A549 (cell line): ENCODE measurements at regions not wholly inside any gene's neighbourhood (a gene's known extent, or its start where the extent isn't known, plus 50 kb on each side); places are given as distances from the start of the nearest gene placed in this dataset.

Experiments
- ATAC-seq, 2 experiments: fragments of 200-7000 bp in 1 of 2; fragments of >200 bp in 1 of 2; cut with Nextera tagmentation in 1 of 2; cut with Tn5 transposase in 1 of 2; 3 replicates each; pipeline versions ENCODE4 v1.8.0 to v1.9.1; 2018 to 2020; ENCODE audit warnings: mild to moderate bottlenecking in 1 of 2, moderate library complexity in 1 of 2
- CTCF ChIA-PET: fragments of 300-600 bp; sonication (Branson Sonifier 250); formaldehyde crosslinking; extraction: SDS; loops from one replicate; lab custom pipeline; 2021; ENCODE audit warnings: antibody characterized with exemption, inconsistent platforms; lab: Yijun Ruan, JAX
- POLR2A ChIA-PET: fragments of 350-600 bp; formaldehyde crosslinking; extraction: SDS; loops from one replicate; lab custom pipeline; 2021; ENCODE audit warnings: antibody characterized with exemption, inconsistent platforms; lab: Yijun Ruan, JAX
- DNase-seq, 2 experiments: peaks; one replicate each; pipeline versions ENCODE4 v3.0.0 to v3.0.0-alpha.2; 2011 to 2016; ENCODE audit warnings: low read depth in 1 of 2, low spot score in 1 of 2
- FAIRE-seq: peaks from 2 replicates; lab custom pipeline; 2011; peaks lifted over from hg19 to GRCh38; lab: Jason Lieb, UNC
- H3K27ac ChIP-seq, 2 experiments: fragments of >200 bp; sonication (Bioruptor Twin); formaldehyde crosslinking; 3 replicates each; pipeline ENCODE4 v1.5.1; 2016 to 2017
- H3K4me1 ChIP-seq: fragments of >200 bp; sonication (Bioruptor Twin); formaldehyde crosslinking; 3 replicates; pipeline ENCODE4 v1.6.1; 2016
- H3K4me2 ChIP-seq: fragments of >200 bp; sonication (Bioruptor Twin); formaldehyde crosslinking; 3 replicates; pipeline ENCODE4 v1.6.1; 2016
- H3K4me3 ChIP-seq: fragments of >200 bp; sonication (Bioruptor Twin); formaldehyde crosslinking; 3 replicates; pipeline ENCODE4 v1.5.1; 2016
- H3K9me3 ChIP-seq: fragments of >200 bp; sonication (Bioruptor Twin); formaldehyde crosslinking; 3 replicates; pipeline ENCODE4 v1.6.1; 2016
- ATOH8 ChIP-seq: fragments of 250-450 bp; sonication (Bioruptor Pico); IDR thresholded peaks from 2 replicates; pipeline ENCODE4 v1.5.0; 2020; ENCODE audit warnings: low read depth, mild to moderate bottlenecking, moderate library complexity
- CHD2 ChIP-seq: fragments of 150-350 bp; IDR thresholded peaks from 2 replicates; pipeline ENCODE4 v1.6.1; 2014; ENCODE audit warnings: low read length; ENCODE audit not compliant: partially characterized antibody
- CHD4 ChIP-seq: fragments of 200-600 bp; sonication (generic); IDR thresholded peaks from 2 replicates; pipeline ENCODE4 v1.6.1; 2016; ENCODE audit warnings: antibody characterized with exemption, mild to moderate bottlenecking, borderline replicate concordance
- ELK1 ChIP-seq: fragments of 150-350 bp; IDR thresholded peaks from 2 replicates; pipeline ENCODE4 v1.6.1; 2014; ENCODE audit warnings: low read depth, mild to moderate bottlenecking, low read length
- FOSL2 ChIP-seq, 2 experiments: fragments of 450-650 bp in 1 of 2; fragments of >200 bp in 1 of 2; sonication (Bioruptor Twin) in 1 of 2; formaldehyde crosslinking; IDR thresholded peaks; 2 replicates each; pipeline versions ENCODE4 v1.5.0 to v1.6.1; 2016 to 2020; ENCODE audit warnings: mild to moderate bottlenecking in 1 of 2, moderate library complexity in 1 of 2
- HEYL ChIP-seq: fragments of 250-450 bp; sonication (Bioruptor Pico); IDR thresholded peaks from 2 replicates; pipeline ENCODE4 v1.8.0; 2021; ENCODE audit warnings: mild to moderate bottlenecking, moderate library complexity
- JUNB ChIP-seq: fragments of >200 bp; sonication (Bioruptor Twin); formaldehyde crosslinking; IDR thresholded peaks from 2 replicates; pipeline ENCODE4 v1.6.1; 2016
- MYC ChIP-seq: IDR thresholded peaks from 2 replicates; pipeline ENCODE4 v1.6.1; 2012; ENCODE audit warnings: mild to moderate bottlenecking, inconsistent platforms, low read length, improper control_type of control experiment, borderline replicate concordance
- NFE2L2 ChIP-seq: fragments of 150-350 bp; conservative IDR thresholded peaks from 2 replicates; pipeline ENCODE4 v1.6.1; 2014; ENCODE audit warnings: low read length
- PHF8 ChIP-seq: fragments of 200-600 bp; sonication (generic); IDR thresholded peaks from 2 replicates; pipeline ENCODE4 v1.6.1; 2016; ENCODE audit warnings: low read depth, mild to moderate bottlenecking, antibody characterized with exemption, moderate library complexity, borderline replicate concordance
- POLR2AphosphoS2 ChIP-seq: conservative IDR thresholded peaks from 2 replicates; pipeline ENCODE4 v1.6.1; 2012; ENCODE audit warnings: low read length, improper control_type of control experiment, inconsistent platforms
- RCOR1 ChIP-seq: fragments of 150-350 bp; IDR thresholded peaks from 2 replicates; pipeline ENCODE4 v1.6.1; 2014; ENCODE audit warnings: antibody characterized with exemption, low read length, low read depth
- RFX5 ChIP-seq: fragments of 450-650 bp; IDR thresholded peaks from 2 replicates; pipeline ENCODE4 v1.7.1; 2014; ENCODE audit warnings: antibody characterized with exemption, mild to moderate bottlenecking, moderate library complexity
- SREBF2 ChIP-seq: fragments of 450-650 bp; IDR thresholded peaks from 2 replicates; pipeline ENCODE4 v1.6.1; 2014; ENCODE audit warnings: mild to moderate bottlenecking, moderate library complexity
- USF2 ChIP-seq: fragments of 450-650 bp; IDR thresholded peaks from 2 replicates; pipeline ENCODE4 v1.6.1; 2014; ENCODE audit warnings: antibody characterized with exemption
- WGBS: methylation state at CpG from one replicate; pipeline ENCODE4 v1.1.6; 2017; ENCODE audit errors: missing lambda C conversion rate; 5-methylcytosine and 5-hydroxymethylcytosine counted together
- TF ChIP-seq, protein P1 (sequence below): fragments of 250-450 bp; sonication (Bioruptor Pico); IDR thresholded peaks from 2 replicates; pipeline ENCODE4 v1.5.0; 2021; ENCODE audit warnings: mild to moderate bottlenecking, moderate library complexity, borderline replicate concordance
- TF ChIP-seq, protein P2 (sequence below): fragments of 200-600 bp; sonication (generic); IDR thresholded peaks from 2 replicates; pipeline ENCODE4 v1.6.1; 2016; ENCODE audit warnings: antibody characterized with exemption, mild to moderate bottlenecking, moderate library complexity
- TF ChIP-seq, protein P3 (sequence below): fragments of >200 bp; sonication (Bioruptor Twin); formaldehyde crosslinking; IDR thresholded peaks from 2 replicates; pipeline ENCODE4 v1.6.1; 2016

GRCh38 chr6:90382760-90383159 lies 86.1 kb upstream of the BACH2 start:
- Histone ChIP-seq H3K4me1 (no peaks in the 10 kb centered on the region), H3K27ac (no peak overlapping the region), H3K4me3 (no peak overlapping the region), H3K9me3 (no peaks in the 10 kb centered on the region), H3K4me2 (no peak overlapping the region)
- TF ChIP-seq RFX5 (no peak), SREBF2 (no peak), MYC (no peak), ELK1 (no peak), JUNB (no peak), FOSL2 (IDR thresholded peaks at IDR 0.05) (no peak), FOSL2 (CRISPR knock-in tag; IDR thresholded peaks at IDR 0.05) (no peak), POLR2AphosphoS2 (no peak), USF2 (no peak), ATOH8 (CRISPR knock-in tag) (no peak), NFE2L2 (no peak), CHD4 (no peak)
- TF ChIP-seq, protein P1, sequence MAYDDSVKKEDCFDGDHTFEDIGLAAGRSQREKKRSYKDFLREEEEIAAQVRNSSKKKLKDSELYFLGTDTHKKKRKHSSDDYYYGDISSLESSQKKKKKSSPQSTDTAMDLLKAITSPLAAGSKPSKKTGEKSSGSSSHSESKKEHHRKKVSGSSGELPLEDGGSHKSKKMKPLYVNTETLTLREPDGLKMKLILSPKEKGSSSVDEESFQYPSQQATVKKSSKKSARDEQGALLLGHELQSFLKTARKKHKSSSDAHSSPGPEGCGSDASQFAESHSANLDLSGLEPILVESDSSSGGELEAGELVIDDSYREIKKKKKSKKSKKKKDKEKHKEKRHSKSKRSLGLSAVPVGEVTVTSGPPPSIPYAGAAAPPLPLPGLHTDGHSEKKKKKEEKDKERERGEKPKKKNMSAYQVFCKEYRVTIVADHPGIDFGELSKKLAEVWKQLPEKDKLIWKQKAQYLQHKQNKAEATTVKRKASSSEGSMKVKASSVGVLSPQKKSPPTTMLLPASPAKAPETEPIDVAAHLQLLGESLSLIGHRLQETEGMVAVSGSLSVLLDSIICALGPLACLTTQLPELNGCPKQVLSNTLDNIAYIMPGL (CRISPR knock-in tag) = no peak
- TF ChIP-seq, protein P2, sequence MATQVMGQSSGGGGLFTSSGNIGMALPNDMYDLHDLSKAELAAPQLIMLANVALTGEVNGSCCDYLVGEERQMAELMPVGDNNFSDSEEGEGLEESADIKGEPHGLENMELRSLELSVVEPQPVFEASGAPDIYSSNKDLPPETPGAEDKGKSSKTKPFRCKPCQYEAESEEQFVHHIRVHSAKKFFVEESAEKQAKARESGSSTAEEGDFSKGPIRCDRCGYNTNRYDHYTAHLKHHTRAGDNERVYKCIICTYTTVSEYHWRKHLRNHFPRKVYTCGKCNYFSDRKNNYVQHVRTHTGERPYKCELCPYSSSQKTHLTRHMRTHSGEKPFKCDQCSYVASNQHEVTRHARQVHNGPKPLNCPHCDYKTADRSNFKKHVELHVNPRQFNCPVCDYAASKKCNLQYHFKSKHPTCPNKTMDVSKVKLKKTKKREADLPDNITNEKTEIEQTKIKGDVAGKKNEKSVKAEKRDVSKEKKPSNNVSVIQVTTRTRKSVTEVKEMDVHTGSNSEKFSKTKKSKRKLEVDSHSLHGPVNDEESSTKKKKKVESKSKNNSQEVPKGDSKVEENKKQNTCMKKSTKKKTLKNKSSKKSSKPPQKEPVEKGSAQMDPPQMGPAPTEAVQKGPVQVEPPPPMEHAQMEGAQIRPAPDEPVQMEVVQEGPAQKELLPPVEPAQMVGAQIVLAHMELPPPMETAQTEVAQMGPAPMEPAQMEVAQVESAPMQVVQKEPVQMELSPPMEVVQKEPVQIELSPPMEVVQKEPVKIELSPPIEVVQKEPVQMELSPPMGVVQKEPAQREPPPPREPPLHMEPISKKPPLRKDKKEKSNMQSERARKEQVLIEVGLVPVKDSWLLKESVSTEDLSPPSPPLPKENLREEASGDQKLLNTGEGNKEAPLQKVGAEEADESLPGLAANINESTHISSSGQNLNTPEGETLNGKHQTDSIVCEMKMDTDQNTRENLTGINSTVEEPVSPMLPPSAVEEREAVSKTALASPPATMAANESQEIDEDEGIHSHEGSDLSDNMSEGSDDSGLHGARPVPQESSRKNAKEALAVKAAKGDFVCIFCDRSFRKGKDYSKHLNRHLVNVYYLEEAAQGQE = no peak
- FAIRE-seq = no peak
- DNase-seq = no peak
- ChIA-PET POLR2A (no interaction called here), CTCF (interaction anchor here (2.9 kb wide), 1 partner anchor 10 kb away, joined by 15 read pairs; no protein-coding TSS in a partner anchor)
- WGBS = 49% methylated on average over 6 of the region's 6 CpGs
- no peak for ATAC-seq

- no peak for FAIRE-seq
- no peak for TF ChIP-seq JUNB
- TF ChIP-seq CHD4 = no peak
- TF ChIP-seq PHF8 = no peak
- TF ChIP-seq, protein P3, sequence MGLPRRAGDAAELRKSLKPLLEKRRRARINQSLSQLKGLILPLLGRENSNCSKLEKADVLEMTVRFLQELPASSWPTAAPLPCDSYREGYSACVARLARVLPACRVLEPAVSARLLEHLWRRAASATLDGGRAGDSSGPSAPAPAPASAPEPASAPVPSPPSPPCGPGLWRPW = no peak
- TF ChIP-seq HEYL (CRISPR knock-in tag) = no peak
- no peak for TF ChIP-seq RCOR1
- TF ChIP-seq CHD2 = no peak
- CTCF ChIA-PET = interaction anchor here (3.1 kb wide), 1 partner anchor 17 kb away, joined by 14 read pairs; no protein-coding TSS in a partner anchor
- Histone ChIP-seq H3K4me3 (no peak overlapping the region), H3K4me1 (no peaks in the 10 kb centered on the region), H3K4me2 (no peak overlapping the region), H3K9me3 (no peaks in the 10 kb centered on the region), H3K27ac (no peak overlapping the region)
- POLR2A ChIA-PET = no interaction called here
- no peak for DNase-seq
- ATAC-seq = no peak
- 64% methylated on average over 9 of the region's 9 CpGs for WGBS
Measured at GRCh38 chr6:90375681-90376439, 79.2 kb upstream of the BACH2 start.
